ENCODE measurements at regions not wholly inside any gene's neighbourhood (a gene's known extent, or its start where the extent isn't known, plus 50 kb on each side); places are given as distances from the start of the nearest gene placed in this dataset.
A peak's percentile ranks its signal among the peaks of the same experiment; 100 is the strongest.
"Not testable (repeated sequence)": the region's sequence is repeated elsewhere in the genome, so short reads cannot be mapped to it uniquely, and the experiment has no call there.

DNA sequence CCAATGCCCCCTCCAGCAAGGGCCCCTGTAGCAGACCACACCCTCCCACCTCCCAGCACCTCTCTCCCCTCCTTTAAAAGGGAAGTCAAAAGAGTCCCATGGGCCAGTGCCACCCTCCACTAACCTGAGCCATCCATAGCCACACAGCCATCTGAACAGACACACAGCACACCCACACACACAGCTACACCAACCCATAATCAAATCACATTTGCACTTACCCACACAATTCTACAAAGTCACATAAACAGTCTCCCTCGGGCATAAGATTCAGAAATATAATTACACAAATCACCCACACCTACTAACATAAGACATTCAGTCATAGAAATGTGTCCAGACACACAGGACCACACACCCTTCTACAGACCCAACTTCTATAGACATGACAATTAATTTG lies 96.3 kb downstream of the HIF1AN start:
- DNase-seq = no peak
- Histone ChIP-seq H3K27me3 (0 out of 2 replicates have a peak, but pooled peaks cover 2% of the 10 kb centered on the region), H3K4me3 (no peak overlapping the region), H3K9me3 (no peaks in the 10 kb centered on the region), H3K36me3 (no peaks in the 10 kb centered on the region)

DNA sequence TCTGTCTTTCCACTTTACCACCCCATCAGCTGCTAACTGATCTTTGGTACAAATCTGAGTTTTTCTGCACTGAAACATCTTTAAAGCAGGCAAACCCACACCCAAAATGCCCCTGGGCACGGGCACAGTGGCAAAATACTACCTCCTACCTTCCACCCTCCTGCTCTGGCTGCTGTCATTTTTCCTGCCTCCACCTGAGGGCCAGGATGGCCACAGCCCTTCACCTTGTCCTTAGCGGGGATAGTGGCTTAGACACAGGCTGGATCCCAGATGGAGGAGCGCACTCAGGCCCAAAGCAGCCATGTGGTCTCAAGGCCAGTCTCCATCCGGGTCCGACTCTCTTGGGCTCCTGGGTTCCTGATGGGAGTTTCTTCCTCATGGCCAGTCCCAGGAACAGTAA lies 98.3 kb downstream of the HIF1AN start:
- Histone ChIP-seq H3K27me3 (0 out of 2 replicates have a peak, but pooled peaks cover 2% of the 10 kb centered on the region), H3K4me3 (no peak overlapping the region), H3K36me3 (no peaks in the 10 kb centered on the region), H3K9me3 (no peaks in the 10 kb centered on the region)
- no peak for DNase-seq

DNA sequence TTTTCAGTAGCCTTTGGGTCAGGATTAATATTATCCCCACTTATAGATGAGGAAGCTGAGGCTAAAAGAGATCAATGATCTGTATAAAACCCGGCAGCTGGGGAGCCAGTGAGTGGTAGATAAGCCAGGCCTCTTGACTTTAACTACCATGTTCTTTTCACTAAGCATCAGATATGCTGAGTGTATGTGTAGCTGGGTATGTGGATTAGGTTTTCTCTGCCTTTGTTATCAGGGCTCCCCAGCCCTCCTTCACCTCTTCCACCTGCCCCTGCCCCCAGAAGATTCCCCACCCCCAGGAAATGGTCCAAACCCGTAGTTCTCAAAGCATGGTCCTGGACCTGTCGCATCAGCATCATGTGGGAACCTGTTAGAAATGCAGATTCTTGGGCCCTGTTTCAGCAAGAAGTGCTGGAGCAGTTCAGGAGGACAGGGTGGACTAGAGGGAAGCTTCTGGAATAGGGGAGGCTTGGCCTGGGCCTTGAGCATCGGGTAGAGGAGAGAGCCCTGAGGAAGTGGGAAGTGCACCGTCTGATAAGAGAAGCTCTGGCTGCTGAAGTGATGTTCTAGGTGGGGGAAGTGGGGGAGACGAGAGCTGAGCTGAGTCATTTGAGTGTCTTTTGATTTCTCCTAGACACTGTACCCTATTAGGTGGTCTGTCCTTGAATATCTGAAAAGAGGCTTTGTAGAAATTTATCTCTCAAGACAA lies 101.3 kb downstream of the HIF1AN start:
- no peak overlapping the region for H3K4me3 ChIP-seq
- no peaks in the 10 kb centered on the region for H3K36me3 ChIP-seq
- H3K27me3 ChIP-seq = 0 out of 2 replicates have a peak, but pooled peaks cover 2% of the 10 kb centered on the region
- no peak for DNase-seq
- H3K9me3 ChIP-seq = no peaks in the 10 kb centered on the region

DNA sequence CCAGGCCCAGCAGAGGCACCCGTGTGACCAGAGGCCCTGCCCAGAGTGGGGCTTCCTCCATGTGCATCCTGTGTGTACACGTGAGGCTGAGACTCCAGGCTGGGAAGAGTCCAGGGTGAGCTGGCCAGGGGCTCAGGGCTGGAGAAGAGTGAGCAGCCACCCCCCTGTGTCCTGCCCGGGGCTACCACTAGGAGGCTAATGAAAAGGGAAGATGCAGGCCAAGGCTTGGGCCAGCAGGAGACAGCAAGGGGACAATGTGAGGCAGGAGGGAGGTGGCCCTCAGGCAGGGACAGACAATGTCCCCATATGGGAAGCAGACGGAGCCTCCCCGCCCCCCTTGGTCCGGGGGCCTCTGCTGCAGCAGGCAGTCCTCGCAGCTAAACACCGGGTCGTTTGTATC lies 102.0 kb downstream of the HIF1AN start:
- Histone ChIP-seq H3K9me3 (no peaks in the 10 kb centered on the region), H3K4me3 (no peak overlapping the region), H3K36me3 (no peaks in the 10 kb centered on the region), H3K27me3 (peaks cover under 1% of the 10 kb centered on the region; the same call in 1 of the 2 replicates)
- DNase-seq = peak; percentile 30

DNA sequence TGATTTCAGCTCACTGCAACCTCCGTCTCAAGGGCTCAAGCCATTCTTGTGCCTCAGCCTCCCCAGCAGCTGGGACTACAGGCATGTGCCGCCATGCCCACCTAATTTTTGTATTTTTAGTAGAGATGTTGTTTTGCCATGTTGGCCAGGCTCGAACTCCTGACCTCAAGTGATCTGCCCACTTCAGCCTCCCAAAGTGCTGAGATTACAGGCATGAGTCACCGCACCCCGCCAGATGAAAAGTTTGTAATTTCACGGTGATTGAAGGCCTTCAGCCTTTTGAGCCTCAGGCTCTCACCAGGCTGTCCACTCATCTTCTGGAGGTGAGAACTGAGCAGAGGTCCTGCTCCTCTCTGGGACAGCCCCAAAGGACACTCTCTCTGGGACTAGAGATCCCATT lies 103.2 kb downstream of the HIF1AN start:
- not testable (repeated sequence) for H3K4me3 ChIP-seq, DNase-seq, H3K27me3 ChIP-seq, H3K9me3 ChIP-seq, H3K36me3 ChIP-seq

DNA sequence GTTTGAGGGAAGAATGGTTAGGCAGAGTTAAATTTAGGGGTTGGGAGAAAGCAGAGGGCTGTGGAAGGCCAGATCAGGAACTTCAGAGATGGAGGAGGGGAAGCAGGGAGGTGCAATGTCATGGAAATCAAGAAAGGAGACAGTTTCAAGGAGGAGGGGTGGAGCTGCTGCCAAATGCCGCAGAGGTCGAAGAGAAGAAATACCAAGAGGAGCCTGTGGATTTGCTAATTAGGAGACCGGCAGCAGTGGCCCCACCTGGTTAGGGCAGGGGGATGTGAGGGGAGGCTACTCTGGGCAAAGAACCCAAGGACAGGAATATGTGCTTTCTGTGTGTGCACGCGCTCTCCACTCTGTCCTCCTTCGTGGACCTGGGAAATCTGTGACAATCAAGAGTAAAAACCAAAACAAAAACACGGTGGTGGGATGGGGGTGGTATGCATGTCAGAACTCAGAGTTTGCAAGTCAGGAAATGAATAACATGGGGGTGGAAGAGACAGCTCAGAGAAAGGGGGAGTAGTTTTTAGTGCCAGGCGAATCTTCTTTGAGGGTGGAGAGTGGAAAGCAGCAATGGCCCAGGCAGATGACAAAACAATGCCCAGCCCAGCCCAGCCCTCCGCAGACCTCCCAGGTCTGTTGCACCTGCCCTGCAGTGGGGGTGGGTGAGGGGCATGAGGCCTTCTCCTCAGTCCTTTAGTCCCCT lies 102.9 kb upstream of the PAX2 start:
- no peaks in the 10 kb centered on the region for H3K36me3 ChIP-seq
- H3K27me3 ChIP-seq = peaks cover 19% of the 10 kb centered on the region
- no peak overlapping the region for H3K4me3 ChIP-seq
- no peak for DNase-seq
- no peaks in the 10 kb centered on the region for H3K9me3 ChIP-seq

DNA sequence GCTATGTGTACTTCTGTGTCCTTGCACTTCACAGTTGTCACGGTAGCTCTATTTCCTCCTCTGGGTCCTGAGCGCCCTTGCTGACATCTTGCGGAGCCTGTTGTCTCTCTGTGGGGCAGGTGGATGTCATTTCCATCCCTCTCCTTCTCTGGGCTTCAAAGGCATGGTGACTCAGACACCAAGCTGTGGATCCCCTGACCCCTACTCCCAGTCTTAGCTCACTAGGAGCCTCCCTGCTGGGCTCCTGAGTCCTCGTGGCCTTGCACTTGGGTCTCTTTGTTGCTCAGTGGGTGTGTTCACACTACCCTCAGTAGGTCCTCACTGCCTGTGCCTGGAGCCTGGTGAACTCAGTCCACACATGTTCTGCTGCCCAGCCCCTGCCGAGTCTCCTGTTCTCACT lies 100.3 kb upstream of the PAX2 start:
- Histone ChIP-seq H3K9me3 (no peaks in the 10 kb centered on the region), H3K36me3 (no peaks in the 10 kb centered on the region), H3K27me3 (peaks cover 19% of the 10 kb centered on the region), H3K4me3 (no peak overlapping the region)
- DNase-seq = no peak

DNA sequence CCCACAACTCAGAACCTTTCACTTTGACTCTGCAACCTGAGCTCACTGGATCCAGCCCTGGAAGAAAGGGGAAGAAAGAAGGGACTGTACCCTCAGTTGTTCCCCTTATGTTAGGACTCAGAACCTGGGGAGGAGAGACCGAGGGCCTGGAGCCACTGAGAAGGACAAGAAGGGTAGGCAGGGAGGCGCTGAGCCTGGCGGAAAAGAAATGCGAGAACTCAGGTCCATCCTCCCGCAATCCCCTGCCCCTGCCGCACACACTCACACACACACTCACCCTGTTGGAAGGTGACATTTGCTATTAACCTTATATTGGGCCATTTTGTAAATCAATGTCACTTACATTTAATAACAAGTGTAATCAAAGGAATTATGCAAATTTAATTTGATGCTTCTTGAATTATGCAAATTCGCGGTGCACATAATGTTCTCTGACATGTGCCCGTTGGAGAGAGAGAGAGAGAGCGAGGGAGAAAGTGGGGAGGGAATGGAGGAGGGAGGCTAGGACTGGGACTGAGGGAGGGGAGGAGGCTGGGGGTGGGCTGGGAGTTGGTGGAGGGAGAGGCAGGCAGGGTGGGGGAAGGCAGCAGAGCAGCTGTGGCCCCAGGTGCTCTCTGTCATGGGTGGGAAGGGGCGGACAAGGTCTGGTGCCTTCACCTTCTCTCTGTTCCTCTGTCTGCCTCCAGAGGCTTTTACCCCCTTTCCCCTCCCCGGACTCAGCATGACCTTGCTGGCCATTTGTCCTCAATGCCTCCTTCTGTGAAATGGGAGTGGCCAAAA lies 99.6 kb upstream of the PAX2 start:
- no peak for DNase-seq
- Histone ChIP-seq H3K27me3 (peaks cover 19% of the 10 kb centered on the region), H3K9me3 (no peaks in the 10 kb centered on the region)

DNA sequence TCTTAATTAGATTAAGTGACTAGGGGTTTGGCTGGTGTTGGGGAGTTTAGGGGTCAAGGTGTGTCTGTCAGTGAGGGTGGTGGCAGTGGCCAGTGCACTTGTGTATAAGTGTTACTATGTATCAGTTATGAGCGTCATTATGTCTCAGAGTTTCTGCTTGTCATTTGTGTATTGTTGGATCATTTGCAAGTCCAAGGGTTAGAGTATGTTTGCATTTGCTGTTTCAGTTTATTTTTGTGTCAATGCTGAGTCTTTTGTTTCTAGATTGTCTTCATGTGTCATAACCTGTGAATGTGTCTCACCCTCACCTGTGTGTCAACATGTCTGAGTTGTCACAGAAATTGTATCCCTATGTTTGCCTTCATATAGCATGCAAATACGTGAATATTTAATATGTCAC lies 97.5 kb upstream of the PAX2 start:
- H3K36me3 ChIP-seq = no peaks in the 10 kb centered on the region
- H3K4me3 ChIP-seq = no peak overlapping the region
- H3K27me3 ChIP-seq = peaks cover 29% of the 10 kb centered on the region
- DNase-seq = no peak
- no peaks in the 10 kb centered on the region for H3K9me3 ChIP-seq

More for the DNA sequence above, 99.6 kb upstream of the PAX2 start:
- Histone ChIP-seq H3K36me3 (no peaks in the 10 kb centered on the region), H3K4me3 (no peak overlapping the region)

DNA sequence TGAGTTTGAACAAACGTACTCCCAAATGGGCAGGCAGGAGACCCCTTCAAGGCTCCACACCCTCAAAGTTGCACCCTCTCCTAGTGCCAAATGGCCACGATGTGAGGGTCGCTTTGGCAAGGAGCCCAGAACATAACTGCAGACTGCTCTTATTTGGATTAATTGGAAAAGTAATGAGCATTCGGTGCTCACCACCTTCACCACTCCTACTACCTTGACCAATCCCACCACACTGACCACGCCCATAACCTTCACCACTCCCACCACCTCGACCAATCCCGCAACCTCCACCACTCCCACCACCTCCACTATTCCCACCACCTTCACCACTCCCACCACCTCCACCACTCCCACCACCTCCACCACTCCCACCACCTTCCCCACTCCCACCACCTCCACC lies 94.7 kb upstream of the PAX2 start:
- no peak for DNase-seq

DNA sequence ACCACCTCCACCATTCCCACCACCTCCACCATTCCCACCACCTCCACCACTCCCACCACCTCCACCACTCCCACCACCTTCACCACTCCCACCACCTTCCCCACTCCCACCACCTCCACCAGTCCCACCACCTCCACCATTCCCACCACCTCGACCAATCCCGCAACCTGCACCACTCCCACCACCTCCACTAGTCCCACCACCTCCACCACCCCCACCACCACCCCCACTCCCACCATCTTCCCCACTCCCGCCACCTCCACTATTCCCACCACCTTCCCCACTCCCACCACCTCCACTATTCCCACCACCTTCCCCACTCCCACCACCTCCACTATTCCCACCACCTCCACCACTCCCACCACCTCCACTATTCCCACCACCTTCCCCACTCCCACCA lies 94.3 kb upstream of the PAX2 start:
- not testable (repeated sequence) for H3K9me3 ChIP-seq, H3K4me3 ChIP-seq, DNase-seq

More for the DNA sequence above, 94.7 kb upstream of the PAX2 start:
- Histone ChIP-seq H3K4me3 (no peak overlapping the region), H3K36me3 (no peaks in the 10 kb centered on the region), H3K27me3 (peaks cover 37% of the 10 kb centered on the region), H3K9me3 (no peaks in the 10 kb centered on the region)

DNA sequence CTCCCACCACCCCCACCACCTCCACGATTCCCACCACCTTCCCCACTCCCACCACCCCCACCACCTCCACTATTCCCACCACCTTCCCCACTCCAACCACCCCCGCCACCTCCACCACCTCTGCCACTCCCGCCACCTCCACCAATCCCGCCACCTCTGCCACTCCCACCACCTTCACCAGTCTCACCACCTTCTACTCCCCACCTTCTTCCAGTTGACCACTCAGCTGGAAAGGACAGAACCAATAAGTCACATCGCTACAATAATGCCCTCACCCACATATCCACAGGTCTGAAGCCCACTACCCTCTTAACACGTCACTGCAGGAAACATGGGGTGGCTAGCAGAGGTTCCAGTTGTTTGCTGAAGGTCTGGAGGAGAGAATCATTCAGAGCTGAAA lies 93.5 kb upstream of the PAX2 start:
- H3K27me3 ChIP-seq = peaks cover 40% of the 10 kb centered on the region
- no peak overlapping the region for H3K4me3 ChIP-seq
- H3K36me3 ChIP-seq = no peaks in the 10 kb centered on the region
- no peak for DNase-seq
- no peaks in the 10 kb centered on the region for H3K9me3 ChIP-seq

More for the DNA sequence above, 94.3 kb upstream of the PAX2 start:
- peaks cover 41% of the 10 kb centered on the region for H3K27me3 ChIP-seq
- H3K36me3 ChIP-seq = not testable (repeated sequence)

DNA sequence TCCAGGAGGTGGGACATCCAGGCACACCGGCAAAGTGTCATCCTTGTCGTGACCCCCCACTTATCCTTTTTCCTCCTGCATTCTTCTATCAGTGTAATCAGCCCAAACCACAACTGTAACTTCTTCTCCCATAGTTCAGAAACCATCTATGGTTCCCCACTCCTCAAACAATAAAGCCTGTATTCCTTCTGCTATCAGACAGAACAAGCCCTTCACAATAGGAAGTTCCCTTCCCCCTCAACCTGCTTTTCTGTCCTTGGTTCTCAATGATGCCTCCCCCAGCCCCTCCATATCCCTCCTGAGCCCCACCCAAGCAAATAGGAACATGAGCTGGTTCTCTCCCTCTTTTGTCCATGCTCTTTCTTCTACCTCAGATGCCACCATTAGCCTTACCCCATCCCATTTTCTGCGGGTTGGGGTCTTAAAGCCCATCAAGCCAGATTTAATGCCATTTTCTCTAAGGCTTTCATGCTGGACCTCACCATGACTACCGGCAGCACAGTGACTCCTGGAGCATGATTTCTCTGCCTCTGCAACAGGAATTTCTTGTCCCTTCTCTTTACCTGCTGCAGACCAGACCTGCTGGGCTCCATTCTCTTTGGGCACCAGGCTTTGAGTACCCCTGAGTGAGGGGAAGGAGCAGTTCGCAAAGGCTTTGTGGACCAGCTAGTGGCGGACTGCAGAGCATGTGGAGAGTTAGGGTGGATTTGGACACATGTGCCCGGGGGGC lies 92.8 kb upstream of the PAX2 start:
- H3K36me3 ChIP-seq = no peaks in the 10 kb centered on the region
- peaks cover 47% of the 10 kb centered on the region for H3K27me3 ChIP-seq
- no peak overlapping the region for H3K4me3 ChIP-seq
- DNase-seq = no peak
- H3K9me3 ChIP-seq = no peaks in the 10 kb centered on the region

DNA sequence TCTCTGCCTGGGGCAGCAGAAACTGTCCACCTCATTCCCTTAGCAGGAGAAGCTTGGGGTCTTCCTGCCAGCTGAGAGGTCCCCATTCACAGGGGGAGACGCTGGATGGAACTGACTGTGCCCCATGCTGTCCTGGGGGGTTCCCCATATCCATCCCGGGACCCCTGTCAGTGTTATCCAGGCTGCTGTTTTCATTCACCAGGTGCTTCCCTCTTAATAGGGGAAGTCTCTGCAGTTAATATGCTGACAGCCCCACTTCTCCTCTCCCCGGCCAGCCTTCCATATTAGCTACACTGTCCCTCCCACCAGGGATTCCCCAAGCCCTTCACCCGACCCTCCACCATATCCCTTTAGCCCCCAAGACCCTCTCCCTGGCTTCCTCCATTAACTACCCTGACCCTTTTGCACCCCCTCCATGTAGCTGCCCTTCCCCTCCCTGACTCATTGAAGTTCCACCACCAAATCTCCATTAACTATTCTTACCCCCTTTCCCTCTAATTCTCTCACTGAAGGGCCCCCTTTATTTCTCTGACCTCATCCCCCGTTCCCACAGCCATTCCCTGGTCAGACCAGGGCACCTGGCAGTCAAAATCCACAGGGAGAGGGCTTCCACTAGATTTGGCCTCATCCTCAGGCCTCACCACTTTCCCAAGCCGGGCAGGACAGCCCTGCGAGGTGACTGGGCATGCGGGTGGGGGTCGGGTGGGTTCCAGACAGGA lies 92.0 kb upstream of the PAX2 start:
- Histone ChIP-seq H3K27me3 (peaks cover 55% of the 10 kb centered on the region), H3K4me3 (no peak overlapping the region), H3K9me3 (no peaks in the 10 kb centered on the region), H3K36me3 (no peaks in the 10 kb centered on the region)
- DNase-seq = no peak

DNA sequence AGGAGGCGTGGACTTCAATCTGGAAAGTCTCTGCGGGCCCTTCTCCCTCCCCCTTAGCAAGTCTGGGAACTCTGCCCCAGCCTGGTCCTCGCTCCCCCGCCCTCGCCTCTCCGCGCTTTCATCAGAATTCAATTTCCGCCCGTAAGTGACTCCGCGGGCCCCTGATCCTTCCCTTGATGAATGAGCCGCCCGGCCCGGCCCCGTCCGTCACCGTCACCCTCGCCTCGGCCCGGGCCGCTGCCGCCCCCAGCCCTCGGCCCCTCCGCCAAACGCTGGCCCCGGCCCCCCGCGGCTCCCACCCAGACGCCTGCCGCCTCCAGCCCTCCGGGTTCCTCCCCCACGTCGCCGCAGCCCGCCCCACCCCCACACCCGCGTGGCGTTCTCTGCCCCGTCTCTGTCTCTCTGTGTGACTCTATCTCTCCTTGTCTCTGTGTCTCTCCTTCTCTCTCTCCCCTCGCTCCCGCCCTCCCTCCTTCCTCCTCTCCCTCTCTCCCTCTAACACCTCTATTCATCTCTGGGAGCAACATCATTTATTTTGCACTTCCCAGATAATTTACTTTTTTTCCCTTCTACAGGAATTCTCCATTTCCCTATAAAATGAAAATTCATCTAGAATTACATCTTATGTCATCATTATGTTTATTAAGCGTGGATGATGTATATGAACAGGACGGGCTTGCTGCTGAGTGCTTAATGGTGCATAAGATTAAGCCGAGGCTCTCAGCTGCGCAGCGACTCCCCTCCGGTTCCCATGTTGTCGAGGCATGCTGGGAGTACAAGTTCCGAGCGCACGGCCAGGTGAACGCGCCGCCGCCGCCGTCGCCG lies 91.2 kb upstream of the PAX2 start:
- H3K4me3 ChIP-seq = no peak overlapping the region
- peak; percentile 51 for DNase-seq
- no peaks in the 10 kb centered on the region for H3K9me3 ChIP-seq
- H3K27me3 ChIP-seq = peaks cover 63% of the 10 kb centered on the region
- no peaks in the 10 kb centered on the region for H3K36me3 ChIP-seq
